HFFc6 (cell line): ENCODE measurements at regions not wholly inside any gene's neighbourhood (a gene's known extent, or its start where the extent isn't known, plus 50 kb on each side); places are given as distances from the start of the nearest gene placed in this dataset.

Experiments used
- DNase-seq: peaks from one replicate; pipeline ENCODE4 v3.0.0-alpha.2; 2018
- H3K27ac Mint-ChIP-seq: 2 replicates; pipeline ENCODE4 v1.8.0; 2020; ENCODE audit warnings: mild to moderate bottlenecking, mixed read lengths
- H3K27me3 Mint-ChIP-seq: 2 replicates; pipeline ENCODE4 v1.8.0; 2021; ENCODE audit warnings: mild to moderate bottlenecking, moderate library complexity, mixed read lengths; ENCODE audit not compliant: insufficient read depth
- H3K36me3 Mint-ChIP-seq: 2 replicates; pipeline ENCODE4 v1.8.0; 2021; ENCODE audit warnings: low read depth, mixed read lengths
- H3K4me1 Mint-ChIP-seq: 2 replicates; pipeline ENCODE4 v1.8.0; 2020; ENCODE audit warnings: low read depth, mixed read lengths
- H3K4me3 Mint-ChIP-seq: 2 replicates; pipeline ENCODE4 v1.8.0; 2020; ENCODE audit warnings: mild to moderate bottlenecking, moderate library complexity, mixed read lengths
- H3K9me3 Mint-ChIP-seq: 2 replicates; pipeline ENCODE4 v1.8.0; 2020; ENCODE audit warnings: mild to moderate bottlenecking, mixed read lengths
- TF ChIP-seq, protein P1 (sequence below): fragments of 200-600 bp; sonication (generic); IDR thresholded peaks from 2 replicates; pipeline ENCODE4 v1.5.0; 2021; ENCODE audit warnings: antibody characterized with exemption, mild to moderate bottlenecking

DNA sequence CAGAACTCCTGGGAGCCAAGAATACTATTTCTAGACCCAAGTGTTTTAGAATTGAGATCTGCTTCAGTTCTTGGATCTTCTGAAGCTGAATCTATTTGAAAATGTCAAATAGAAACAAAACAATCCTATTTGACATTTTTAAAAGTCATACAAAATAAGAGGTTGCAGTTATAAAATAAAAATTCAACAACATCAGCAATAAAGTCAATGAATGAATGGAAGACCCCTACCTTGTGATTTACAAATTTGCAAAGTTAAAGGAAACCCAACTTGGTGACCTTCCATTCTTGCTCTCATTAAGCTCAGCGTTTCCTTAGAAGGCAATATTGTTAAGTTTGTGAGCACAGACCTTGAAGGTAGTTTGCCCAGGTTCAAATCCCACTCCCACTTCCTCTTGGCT is 531.8 kb upstream of the TENM3 start:
- TF ChIP-seq, protein P1, sequence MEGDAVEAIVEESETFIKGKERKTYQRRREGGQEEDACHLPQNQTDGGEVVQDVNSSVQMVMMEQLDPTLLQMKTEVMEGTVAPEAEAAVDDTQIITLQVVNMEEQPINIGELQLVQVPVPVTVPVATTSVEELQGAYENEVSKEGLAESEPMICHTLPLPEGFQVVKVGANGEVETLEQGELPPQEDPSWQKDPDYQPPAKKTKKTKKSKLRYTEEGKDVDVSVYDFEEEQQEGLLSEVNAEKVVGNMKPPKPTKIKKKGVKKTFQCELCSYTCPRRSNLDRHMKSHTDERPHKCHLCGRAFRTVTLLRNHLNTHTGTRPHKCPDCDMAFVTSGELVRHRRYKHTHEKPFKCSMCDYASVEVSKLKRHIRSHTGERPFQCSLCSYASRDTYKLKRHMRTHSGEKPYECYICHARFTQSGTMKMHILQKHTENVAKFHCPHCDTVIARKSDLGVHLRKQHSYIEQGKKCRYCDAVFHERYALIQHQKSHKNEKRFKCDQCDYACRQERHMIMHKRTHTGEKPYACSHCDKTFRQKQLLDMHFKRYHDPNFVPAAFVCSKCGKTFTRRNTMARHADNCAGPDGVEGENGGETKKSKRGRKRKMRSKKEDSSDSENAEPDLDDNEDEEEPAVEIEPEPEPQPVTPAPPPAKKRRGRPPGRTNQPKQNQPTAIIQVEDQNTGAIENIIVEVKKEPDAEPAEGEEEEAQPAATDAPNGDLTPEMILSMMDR, result no peak
- Mint-ChIP-seq H3K27me3 (peaks cover 3% of the 10 kb centered on the region; the same call in 1 of the 2 replicates), H3K36me3 (no peaks in the 10 kb centered on the region), H3K27ac (no peak overlapping the region), H3K4me1 (no peaks in the 10 kb centered on the region), H3K9me3 (no peaks in the 10 kb centered on the region), H3K4me3 (no peak overlapping the region)
- no peak for DNase-seq

DNA sequence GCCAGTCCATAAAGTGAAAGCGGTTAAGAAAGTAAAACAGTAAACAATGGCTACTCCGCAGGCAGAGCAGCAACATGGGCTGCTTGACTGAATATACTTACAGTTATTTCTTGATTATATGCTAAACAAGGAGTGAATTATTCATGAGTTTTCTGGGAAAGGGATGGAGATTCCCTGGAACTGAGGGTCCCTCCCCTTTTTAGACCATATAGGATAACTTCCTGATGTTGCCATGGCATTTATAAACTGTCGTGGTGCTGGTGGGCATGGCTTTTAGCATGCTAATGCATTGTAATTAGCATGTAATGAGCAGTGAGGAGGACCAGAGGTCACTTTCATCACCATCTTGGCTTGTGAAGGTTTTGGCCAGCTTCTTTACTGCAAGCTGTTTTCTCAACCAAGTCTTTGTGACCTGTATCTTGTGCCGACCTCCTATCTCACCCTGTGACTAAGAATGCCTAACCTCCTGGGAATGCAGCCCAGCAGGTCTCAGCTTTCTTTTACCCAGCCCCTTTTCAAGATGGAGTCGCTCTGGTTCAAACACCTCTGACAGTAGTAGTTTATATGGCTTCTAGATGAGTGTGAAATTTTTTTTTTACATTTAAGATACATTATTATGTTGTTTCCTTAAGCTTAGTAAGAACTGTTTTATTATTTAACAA is 514.8 kb upstream of the TENM3 start:
- H3K9me3 Mint-ChIP-seq, result peaks cover 9% of the 10 kb centered on the region
- DNase-seq, result no peak
- H3K4me1 Mint-ChIP-seq, result peaks cover 14% of the 10 kb centered on the region; the same call in 1 of the 2 replicates
- TF ChIP-seq, protein P1, result no peak
- peaks cover 3% of the 10 kb centered on the region; the same call in 1 of the 2 replicates for H3K36me3 Mint-ChIP-seq
- H3K27me3 Mint-ChIP-seq, result no peaks in the 10 kb centered on the region; the same call in 1 of the 2 replicates
- no peak overlapping the region for H3K27ac Mint-ChIP-seq
- no peak overlapping the region for H3K4me3 Mint-ChIP-seq

DNA sequence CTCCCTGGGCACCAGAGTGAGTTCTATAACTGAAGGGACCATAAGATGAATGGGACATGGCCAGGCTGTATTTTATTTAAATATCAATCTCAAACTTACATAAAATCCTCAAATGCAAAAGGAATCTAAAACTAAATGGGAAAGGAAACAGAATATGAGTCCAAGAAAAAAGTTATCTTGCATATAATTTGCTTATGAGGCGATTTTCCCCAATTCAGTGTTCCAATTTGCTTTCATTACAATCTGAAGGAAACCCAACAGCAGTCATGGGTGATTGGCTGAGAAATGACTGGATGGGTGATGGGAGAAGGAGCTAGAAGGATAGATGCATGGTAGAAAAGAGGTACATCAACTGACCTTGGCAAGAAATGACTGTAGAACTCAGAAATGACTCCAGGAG is 511.3 kb upstream of the TENM3 start:
- Mint-ChIP-seq H3K27ac (no peak overlapping the region), H3K9me3 (no peaks in the 10 kb centered on the region; the same call in 1 of the 2 replicates), H3K4me1 (peaks cover 14% of the 10 kb centered on the region; the same call in 1 of the 2 replicates), H3K27me3 (no peaks in the 10 kb centered on the region), H3K4me3 (no peak overlapping the region), H3K36me3 (no peaks in the 10 kb centered on the region)
- TF ChIP-seq, protein P1, result no peak
- DNase-seq, result no peak

DNA sequence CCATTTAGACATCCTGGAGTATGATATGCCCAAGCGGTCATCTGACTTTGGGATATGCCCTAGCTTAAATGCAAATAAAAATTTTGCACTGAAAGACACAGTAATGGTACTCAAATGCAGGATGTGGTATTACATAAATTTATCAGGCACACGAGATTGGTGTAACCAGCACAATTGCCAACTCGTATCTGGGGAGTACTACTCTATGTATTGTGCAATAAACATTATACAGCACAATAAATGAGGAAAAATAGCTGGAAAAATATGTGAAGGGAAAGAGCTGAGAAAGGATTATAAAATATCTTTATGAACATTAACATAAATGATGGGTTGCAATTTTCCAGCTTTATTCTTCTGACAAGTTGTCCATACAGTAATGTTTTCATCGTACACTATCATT is 505.5 kb upstream of the TENM3 start:
- Mint-ChIP-seq H3K4me1 (no peaks in the 10 kb centered on the region), H3K27me3 (no peaks in the 10 kb centered on the region), H3K4me3 (no peak overlapping the region), H3K36me3 (no peaks in the 10 kb centered on the region), H3K27ac (no peak overlapping the region), H3K9me3 (no peaks in the 10 kb centered on the region; the same call in 1 of the 2 replicates)
- no peak for DNase-seq
- TF ChIP-seq, protein P1, result no peak

DNA sequence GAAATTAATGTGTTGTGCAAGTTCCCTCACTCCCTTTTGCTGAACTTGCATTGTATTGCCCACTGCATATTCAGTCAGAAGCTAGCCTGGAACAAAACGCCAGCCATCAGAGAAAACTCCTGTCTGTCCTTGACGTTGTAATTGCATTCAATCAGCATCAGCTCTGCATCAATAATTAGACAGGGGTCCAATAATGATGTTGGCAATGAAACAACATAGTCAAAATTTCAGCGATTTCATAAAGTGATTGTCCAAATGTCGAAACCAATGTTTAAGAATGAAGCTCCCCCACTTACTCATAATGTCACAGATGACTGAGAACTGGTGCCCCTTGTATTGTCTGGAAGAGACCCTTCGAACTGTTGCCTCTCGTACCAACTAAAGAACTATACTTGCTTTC is 504.2 kb upstream of the TENM3 start:
- Mint-ChIP-seq H3K27ac (no peak overlapping the region), H3K4me1 (no peaks in the 10 kb centered on the region), H3K4me3 (no peak overlapping the region), H3K36me3 (no peaks in the 10 kb centered on the region), H3K9me3 (no peaks in the 10 kb centered on the region; the same call in 1 of the 2 replicates), H3K27me3 (no peaks in the 10 kb centered on the region)
- TF ChIP-seq, protein P1, result no peak
- no peak for DNase-seq
